HG02759 (cell line): ENCODE measurements at regions not wholly inside any gene's neighbourhood (a gene's known extent, or its start where the extent isn't known, plus 50 kb on each side); places are given as distances from the start of the nearest gene placed in this dataset.

Experiments
- ATAC-seq: cut with Tn5 transposase; IDR thresholded peaks from one replicate; pipeline ENCODE4 v1.9.1; 2021; ENCODE audit warnings: mild to moderate bottlenecking, moderate library complexity; ENCODE audit not compliant: unreplicated experiment

DNA sequence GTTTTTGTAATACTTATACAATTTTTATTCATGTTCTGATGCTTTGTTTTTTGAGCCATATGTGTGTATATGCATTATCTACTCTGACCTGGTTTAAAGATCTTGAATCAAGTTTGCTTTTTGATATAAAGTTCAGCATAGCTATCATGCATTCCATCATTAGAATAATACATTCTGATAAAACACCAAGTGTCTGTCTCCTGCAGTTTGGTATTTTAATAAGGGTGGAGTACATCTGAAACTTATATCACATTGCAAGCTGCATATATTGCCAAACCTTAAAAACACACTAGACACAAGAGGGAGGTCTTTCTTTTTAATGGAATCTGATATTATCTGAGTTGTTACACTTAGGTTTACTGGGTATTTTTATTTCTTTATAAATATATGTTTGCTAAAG lies 102.8 kb upstream of the ADAMTSL1 start:
- ATAC-seq, result no peak

DNA sequence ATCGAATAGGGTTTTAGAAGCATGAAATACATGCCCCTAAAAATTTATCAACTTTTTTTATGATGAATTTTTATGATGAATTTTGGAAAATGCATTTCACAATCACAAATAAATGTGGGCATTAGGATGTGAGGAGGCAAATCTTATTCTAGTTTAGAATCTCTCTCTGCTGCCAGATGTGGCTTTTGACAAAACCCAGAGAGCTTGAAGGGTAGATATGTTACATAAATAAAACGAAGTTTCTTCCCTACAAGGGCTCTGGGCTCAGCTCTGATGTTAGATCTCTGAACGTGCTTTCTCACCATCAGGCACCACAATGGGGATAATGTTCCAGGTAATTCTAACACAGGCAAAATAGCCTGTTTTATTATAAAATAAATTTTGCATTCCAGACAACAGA lies 102.3 kb upstream of the ADAMTSL1 start:
- no peak for ATAC-seq

DNA sequence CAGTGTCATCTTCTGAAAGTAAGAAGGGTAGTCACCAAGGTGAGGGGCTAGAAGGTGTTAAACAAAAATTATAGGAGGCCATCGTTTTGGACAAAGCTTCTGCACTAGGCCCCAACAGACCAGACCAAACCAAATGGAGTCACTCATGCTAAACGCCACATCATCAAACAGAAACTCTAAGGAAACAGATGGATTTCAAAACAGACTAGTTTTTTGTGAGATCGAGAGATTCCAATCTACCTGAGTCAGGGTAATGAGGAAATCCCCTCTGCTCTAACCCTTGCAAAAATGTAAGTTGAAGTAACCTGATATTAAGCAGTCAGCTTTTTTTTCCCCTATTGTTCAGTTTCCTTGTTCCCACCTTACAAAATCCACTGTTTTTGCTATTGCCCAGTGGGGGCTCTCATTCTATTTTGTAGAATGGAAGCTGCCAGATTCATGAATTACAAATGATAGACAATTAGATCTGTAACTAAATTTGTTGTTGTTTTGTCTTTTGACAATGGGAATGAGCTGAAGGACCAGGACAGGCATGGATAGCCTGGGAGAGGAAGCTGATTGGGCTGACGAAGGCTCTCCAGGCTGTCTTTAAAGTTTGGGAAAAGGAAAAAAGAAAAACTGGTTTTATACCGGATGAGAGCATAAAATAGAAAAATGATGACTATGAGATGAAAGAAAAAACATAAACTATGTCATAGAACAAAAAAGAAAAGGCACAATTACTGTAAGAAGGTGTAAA lies 94.7 kb upstream of the ADAMTSL1 start:
- no peak for ATAC-seq

DNA sequence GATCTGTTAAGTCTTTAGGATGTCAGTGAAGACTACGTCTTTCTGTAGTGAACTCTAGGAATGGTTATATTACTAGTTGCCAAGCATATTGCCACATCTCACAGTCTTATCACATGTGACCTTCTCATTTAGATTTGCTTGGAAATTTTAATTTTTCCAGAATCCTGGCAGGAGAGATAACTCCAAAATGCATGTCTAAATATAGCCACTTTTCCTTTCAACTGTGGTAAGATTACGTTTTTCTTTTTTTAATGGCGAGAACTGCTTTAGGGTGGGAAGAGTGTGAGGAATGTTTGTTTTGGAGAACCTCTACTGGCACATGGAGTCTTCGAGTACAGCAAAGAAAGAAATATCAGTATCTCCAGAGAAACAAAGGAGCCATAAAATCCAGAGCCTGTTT lies 91.7 kb upstream of the ADAMTSL1 start:
- ATAC-seq, result no peak

DNA sequence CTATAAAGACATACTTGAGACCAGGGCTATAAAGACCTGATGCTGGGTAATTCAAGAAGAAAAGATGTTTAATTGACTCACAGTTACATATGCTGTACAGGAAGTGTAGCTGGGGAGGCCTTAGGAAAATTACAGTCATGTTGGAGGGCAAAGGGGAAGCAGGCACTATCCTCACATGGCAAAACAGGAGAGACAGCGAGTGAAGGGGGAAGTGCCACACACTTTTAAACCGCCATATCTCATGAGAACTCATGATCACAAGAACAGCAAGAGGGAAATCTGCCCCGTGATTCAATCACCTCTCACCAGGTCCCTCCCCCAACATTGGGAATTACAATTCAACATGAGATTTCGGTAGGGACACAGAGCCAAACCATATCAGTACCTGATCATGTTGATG lies 89.9 kb upstream of the ADAMTSL1 start:
- no peak for ATAC-seq

DNA sequence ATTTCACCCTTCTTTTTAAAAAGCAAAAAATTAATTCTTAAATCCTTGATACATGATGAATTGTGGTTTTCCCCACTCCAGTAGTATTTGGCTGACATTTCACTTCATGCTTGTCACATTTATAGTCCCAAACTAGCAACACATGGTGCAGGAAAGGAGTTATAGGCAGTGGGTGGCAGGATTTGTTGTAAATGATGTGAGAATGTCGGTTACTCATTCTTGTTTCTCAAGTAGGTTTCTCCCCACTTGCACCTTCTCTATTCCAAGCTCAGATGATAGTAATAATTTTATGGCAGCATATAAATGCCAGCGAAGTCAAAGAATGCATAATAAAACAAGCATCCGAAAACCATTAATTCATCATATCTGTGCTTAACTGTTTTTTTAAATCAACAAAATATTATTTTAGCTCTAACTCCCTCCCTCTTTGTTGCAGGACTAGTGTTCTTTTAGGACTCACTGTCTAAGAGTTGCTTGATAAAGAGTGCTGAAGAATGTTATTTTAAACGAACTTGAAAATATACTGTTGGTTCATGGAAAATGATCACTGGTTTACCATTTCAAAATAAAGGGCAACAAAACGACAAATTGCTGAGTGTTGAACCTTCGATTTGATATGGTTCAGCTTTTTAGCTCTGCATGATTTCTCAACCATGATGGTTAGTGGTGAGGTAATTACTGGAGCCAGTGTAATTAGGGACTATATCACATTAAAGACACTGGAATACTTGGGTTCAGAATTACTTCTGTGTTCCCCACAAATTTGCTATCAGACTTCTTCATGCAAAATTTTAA lies 88.1 kb upstream of the ADAMTSL1 start:
- no peak for ATAC-seq

DNA sequence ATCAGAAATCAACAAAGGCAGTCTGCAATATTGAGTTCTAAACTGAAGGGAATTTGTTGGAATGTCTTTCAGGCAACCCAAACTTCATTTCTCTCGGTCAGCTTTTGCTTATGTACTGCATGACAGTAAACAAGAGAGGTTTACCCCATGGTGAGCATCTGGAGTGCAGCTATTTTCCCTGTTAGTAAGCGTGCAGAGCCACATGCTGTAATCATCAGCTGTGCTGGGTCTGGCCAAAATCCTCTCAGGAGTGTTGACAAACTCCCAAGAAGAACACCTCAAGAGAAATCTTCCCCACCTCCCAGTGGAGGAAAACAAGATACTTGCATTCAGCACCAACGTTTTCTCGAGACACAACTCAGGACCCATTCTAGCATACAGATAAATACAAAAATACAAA lies 83.6 kb upstream of the ADAMTSL1 start:
- no peak for ATAC-seq

DNA sequence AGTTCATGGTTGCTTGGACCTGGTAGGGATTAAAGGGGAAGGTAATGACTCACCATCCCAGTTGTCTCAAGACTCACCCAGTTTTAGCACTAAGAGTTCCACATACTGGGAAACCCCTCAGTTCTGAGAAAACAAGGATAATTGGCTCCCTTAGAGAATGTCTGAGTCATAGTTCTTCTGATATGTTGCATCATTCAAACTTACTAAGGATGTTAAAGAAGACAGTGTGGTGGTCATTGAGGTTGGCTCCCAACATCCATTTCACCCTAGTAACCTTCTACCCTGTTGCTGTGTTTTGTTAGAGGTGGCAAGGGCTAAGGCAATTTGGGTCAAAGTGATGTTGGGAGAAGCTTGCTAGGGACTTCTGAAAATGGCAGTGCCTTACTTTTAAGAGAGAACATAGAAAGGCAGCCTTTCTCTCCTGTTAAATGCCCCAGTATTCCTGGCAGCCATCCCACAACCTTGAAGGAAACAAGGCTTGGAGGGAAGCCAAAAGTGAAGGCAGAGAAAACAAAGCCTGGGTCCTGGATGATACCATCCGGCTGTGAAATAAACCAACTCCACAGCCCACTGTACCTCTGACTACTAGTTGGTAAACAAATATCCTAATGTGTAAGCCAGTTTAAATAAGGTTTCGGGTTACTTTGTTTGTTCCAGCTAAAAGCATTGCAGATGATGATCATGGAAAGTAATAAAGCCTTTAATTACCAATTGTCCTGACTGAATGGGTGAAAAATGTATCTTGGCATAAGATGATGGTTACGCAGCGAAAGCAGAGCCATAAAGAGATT lies 80.4 kb upstream of the ADAMTSL1 start:
- ATAC-seq, result no peak

DNA sequence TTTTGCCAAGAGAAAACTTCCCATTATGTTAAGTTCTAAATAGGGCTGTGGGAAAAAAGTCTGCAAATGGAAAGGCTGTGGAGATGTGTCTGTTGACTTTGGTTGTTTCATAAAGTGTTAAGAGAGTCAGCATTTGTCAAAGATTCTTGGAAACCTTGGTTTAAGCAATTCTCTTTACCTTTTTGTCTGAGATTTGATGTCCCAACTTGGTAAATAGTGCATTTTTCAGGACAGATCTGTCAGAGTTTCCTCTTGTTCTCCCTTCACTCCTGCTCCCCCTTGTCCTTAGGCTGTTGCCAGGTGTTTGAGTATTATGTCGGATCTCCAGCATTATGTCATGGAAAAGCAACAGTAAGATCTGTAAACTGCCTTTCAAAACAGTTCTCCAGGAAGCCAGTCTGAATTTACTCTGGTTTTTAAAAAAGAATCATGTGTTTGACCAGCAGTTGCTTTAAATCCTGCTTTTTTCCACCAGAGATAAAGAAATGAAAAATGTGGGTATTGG lies 79.1 kb upstream of the ADAMTSL1 start:
- no peak for ATAC-seq

DNA sequence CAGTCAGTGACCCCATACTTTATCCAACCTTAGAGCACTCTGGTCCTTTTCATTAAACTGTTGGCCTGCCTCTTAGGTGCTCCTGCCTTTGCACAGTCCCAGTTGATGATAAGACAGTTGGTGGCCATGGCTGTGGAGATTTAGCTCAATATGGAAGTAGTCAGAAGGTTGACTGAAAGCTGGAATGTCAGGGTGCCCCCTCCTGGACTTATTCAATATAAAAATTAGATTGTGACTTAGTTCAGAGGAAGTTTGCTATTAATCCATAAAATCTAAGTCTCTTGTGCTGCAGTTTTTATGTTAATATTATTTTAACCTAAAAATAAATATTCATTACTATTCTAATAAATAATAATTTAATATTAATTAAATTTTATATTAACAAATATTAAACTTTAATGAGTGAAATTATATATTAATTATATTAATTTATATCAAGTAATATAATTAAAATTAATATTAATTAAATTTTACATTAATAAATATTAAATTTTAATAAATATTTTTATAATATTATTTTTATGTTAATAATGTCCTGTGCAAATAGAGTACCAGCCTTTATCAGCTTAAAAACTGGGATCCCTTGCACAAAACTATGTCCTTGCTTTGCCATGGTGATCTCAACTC lies 77.7 kb upstream of the ADAMTSL1 start:
- no peak for ATAC-seq

DNA sequence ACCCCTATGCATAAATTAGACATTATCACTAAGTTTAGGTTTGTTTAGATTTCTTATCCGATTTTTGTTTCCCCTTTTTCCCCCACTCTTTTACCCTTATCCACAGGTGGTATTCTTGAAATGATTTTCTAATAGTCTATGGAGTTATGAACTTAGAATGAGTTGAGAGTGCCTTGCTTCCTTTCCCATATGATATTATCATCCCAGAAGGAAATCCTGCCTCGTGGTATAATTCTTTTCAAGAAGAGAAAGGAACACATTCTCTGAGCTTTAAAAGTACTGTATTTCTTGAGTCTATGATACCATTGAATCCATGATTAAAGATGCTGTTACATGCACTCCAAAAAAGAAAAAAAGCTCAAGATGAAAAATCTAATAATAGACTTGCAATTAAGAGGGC lies 76.9 kb upstream of the ADAMTSL1 start:
- no peak for ATAC-seq

DNA sequence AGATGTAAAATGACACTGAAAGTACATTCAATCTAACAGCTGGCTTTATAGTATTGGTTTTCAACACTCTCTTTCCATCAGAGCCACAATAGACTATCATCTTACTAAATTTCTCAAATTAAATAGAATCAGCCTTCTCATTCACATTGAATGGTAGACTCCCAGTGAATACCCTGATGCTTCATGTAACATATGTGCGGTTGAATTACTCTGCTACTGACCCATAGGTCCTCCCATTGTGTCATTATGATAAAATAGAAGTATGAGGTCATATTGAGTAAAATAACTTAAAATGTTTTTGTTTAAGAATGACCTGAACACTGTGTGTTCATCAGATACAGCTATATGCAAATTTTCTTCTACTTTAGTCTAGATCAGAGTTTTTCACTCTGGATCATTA lies 75.9 kb upstream of the ADAMTSL1 start:
- ATAC-seq, result no peak

DNA sequence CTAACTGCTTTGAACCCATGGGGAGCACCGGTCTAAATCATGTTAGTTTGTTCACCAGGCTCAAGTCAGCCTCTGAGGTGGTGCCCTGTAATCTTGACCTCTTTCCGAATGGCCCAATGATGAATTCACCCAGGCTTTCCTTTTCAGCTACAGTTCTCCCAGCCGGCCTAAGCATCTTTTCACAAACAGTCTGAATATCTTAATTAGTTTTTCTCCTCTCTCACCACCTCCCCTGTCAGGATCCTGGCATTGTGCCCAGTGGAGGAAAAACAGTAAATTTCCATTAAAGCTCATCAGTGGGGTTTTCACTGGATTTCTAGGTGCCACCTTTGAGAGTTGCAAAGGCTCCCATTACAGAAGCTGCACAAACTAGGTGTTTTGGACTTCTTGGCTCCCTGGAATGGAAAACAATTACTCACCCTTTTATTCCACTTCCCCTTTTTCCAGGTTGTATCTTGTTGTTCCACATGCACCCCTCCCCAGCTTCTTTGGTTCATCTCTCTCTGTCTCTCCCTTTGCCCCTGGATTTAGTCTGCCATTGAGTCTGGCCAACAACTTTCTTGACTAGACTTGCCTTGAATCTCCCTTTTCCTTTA lies 69.4 kb upstream of the ADAMTSL1 start:
- ATAC-seq, result no peak

DNA sequence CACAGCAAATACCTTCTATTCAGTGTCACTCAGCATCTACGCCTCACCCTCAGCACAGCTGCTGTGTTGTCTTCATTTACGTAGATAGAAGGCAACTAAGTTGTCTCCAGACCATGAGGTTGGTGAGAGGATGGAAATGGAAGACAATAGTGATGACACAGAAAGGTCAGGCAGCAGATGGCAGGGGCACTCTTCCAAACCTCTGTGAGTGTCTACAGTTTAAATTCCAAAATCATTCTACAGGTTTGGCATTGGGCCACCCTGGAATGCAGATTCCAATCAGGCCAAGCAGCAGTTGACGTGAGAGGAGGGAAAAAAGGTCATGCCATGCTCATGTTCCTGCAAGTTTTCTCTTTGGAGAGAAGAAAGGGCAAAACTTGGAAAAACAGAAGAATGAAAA lies 68.7 kb upstream of the ADAMTSL1 start:
- ATAC-seq, result no peak

DNA sequence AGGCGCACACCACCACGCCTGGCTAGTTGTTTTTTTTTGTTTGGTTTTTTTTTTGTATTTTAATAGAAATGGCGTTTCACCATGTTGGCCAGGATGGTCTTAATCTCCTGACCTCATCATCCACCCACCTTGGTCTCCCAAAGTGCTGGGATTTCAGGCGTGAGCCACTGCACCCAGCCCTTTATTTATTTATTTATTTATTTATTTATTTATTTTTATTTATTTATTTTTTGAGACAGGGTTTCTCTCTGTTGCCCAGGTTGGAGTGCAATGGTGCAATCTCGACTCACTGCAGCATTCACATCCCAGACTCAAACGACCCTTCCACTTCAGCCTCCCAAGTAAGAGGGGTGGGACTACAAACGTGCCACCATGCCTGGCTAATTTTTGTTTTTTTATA lies 63.0 kb upstream of the ADAMTSL1 start:
- ATAC-seq, result no peak

DNA sequence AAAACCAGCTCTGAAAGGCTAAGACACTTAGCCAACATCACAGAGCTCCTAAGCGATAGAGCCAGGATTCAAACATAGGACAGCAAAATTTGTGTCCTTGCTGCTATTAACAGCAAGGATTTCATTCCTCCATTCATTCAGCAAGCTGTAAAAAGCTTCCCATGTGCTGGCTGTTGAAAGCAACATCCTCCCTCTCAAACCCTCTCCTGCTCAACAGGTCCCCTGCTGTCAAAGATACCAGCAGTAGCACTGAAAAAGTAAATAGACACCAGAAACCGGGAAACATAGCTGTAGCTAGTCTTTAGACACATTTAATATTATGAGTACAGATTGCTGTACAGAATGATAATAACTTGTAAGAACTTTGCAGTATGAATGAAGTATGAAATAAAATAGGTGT lies 52.6 kb upstream of the ADAMTSL1 start:
- no peak for ATAC-seq

DNA sequence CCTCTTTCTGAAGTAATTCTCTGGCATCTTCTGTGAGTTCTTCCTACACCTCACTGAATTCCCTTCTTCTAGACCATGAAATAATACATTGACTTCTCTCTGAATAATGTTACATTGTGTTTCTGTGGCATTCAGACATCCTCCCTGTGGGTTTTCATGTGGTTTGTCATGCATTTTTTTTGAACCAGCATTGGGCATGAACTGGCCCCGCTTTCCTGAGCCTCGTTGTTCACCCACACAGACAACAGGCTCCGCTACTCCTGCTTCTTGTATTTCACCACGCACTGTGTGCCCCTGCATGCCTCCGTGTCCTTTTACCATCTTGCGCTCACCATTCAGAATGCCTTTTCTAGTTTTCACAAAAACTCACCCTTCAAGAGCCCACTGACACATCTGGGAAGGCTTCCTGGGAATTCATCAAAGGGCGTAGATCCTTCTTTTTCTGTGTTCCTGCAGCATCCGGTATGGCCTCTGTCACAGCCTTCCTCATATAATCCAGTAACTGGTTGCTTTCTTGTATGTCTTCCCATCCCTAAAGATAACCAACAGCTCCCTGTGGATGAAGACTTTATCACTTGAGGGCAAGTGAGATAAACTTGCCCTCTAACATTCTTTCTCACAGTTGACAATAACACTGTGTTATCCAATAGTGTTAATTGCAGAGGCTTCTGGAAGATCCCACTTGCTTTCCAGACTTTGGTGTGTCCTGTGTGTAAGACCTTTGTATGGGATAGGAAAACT lies 51.5 kb upstream of the ADAMTSL1 start:
- no peak for ATAC-seq

DNA sequence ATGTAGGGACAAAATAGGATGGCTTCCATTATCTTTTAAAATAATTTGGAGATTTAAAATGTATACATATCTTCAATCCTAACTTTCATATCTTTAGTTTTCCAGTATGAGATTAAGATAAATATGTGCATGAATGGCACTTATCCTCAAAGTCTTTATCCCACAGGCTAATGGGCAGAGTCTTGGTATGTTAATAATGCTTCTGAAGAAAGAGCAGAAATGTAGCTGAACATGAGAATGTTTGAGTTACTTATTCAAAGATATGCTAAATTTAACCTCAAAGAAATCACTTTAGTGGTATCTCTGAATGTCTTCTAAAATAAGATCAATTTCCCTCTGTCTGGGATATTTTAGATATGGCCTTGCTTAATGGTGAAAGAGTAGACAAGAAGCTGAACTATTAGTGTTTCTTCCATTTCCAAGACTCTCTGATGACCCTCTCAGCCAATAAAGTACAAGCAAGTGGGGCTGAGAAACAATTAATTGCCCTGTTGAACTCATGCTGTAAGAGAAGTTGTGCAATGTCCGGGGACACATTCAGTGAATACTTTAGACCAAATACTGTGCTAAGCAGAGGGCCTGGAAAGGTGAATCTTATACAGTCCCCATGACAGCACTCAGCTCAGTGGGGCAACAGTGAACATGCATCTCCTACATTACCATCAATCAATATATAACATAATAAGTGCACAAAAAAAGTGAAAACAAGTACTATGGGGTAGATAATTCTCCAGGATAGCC lies 50.0 kb upstream of the ADAMTSL1 start:
- ATAC-seq, result no peak
